ENCODE measurements at regions not wholly inside any gene's neighbourhood (a gene's known extent, or its start where the extent isn't known, plus 50 kb on each side); places are given as distances from the start of the nearest gene placed in this dataset.

GRCh38 chrX:137999071-137999470, 433.1 kb downstream of the ZIC3 start:
- Mint-ChIP-seq H3K4me3 (no peak overlapping the region), H3K27ac (no peak overlapping the region), H3K9me3 (no peaks in the 10 kb centered on the region), H3K27me3 (no peaks in the 10 kb centered on the region), H3K36me3 (no peaks in the 10 kb centered on the region), H3K4me1 (no peaks in the 10 kb centered on the region)
- no peak for DNase-seq
- Histone ChIP-seq H3K9me3 (ENCODE audit: control insufficient read depth in 1 of 2, low read length in 2 of 2) (no peaks in the 10 kb centered on the region), H3K36me3 (ENCODE audit: insufficient read depth, low read length) (no peaks in the 10 kb centered on the region), H3K27ac (ENCODE audit: low read depth, low read length) (no peak overlapping the region), H3K4me1 (ENCODE audit: insufficient read depth, low read length) (no peaks in the 10 kb centered on the region), H3K4me3 (ENCODE audit: low read length in 2 of 2) (no peak overlapping the region), H3K27me3 (ENCODE audit: insufficient read depth, low read length) (no peaks in the 10 kb centered on the region)
- intact Hi-C loops (cut with micrococcal nuclease), result no loop called here
- ChIA-PET POLR2A (ENCODE audit: partially characterized antibody) (no interaction called here), CTCF (ENCODE audit: partially characterized antibody) (no interaction called here)

- no peaks in the 10 kb centered on the region for H3K27me3 ChIP-seq (ENCODE audit: insufficient read depth, low read length)
- no peaks in the 10 kb centered on the region for H3K9me3 ChIP-seq (ENCODE audit: control insufficient read depth in 1 of 2, low read length in 2 of 2)
- Mint-ChIP-seq H3K27ac (no peak overlapping the region), H3K9me3 (no peaks in the 10 kb centered on the region), H3K36me3 (no peaks in the 10 kb centered on the region), H3K27me3 (no peaks in the 10 kb centered on the region), H3K4me1 (no peaks in the 10 kb centered on the region), H3K4me3 (no peak overlapping the region)
- CTCF ChIA-PET (ENCODE audit: partially characterized antibody), result no interaction called here
- H3K27ac ChIP-seq (ENCODE audit: low read depth, low read length), result no peak overlapping the region
- intact Hi-C loops (cut with micrococcal nuclease), result no loop called here
- no peak overlapping the region for H3K4me3 ChIP-seq (ENCODE audit: low read length in 2 of 2)
- POLR2A ChIA-PET (ENCODE audit: partially characterized antibody), result no interaction called here
- no peak for DNase-seq
- no peaks in the 10 kb centered on the region for H3K4me1 ChIP-seq (ENCODE audit: insufficient read depth, low read length)
- no peaks in the 10 kb centered on the region for H3K36me3 ChIP-seq (ENCODE audit: insufficient read depth, low read length)
These were observed 433.6 kb downstream of the ZIC3 start for GRCh38 chrX:137999552-137999951.

- no peak for DNase-seq
- Histone ChIP-seq H3K4me3 (ENCODE audit: low read length in 2 of 2) (no peak overlapping the region), H3K27ac (ENCODE audit: low read depth, low read length) (no peak overlapping the region), H3K9me3 (ENCODE audit: control insufficient read depth in 1 of 2, low read length in 2 of 2) (no peaks in the 10 kb centered on the region), H3K4me1 (ENCODE audit: insufficient read depth, low read length) (no peaks in the 10 kb centered on the region), H3K27me3 (ENCODE audit: insufficient read depth, low read length) (no peaks in the 10 kb centered on the region), H3K36me3 (ENCODE audit: insufficient read depth, low read length) (no peaks in the 10 kb centered on the region)
- no peaks in the 10 kb centered on the region for H3K27me3 Mint-ChIP-seq
- ChIA-PET POLR2A (ENCODE audit: partially characterized antibody) (no interaction called here), CTCF (ENCODE audit: partially characterized antibody) (no interaction called here)
- H3K36me3 Mint-ChIP-seq, result no peaks in the 10 kb centered on the region
- H3K27ac Mint-ChIP-seq, result no peak overlapping the region
- intact Hi-C loops (cut with micrococcal nuclease), result no loop called here
- no peaks in the 10 kb centered on the region for H3K4me1 Mint-ChIP-seq
- no peak overlapping the region for H3K4me3 Mint-ChIP-seq
- no peaks in the 10 kb centered on the region for H3K9me3 Mint-ChIP-seq
These were observed 435.3 kb downstream of the ZIC3 start for GRCh38 chrX:138001226-138001625.

- H3K36me3 Mint-ChIP-seq, result no peaks in the 10 kb centered on the region
- Histone ChIP-seq H3K4me1 (ENCODE audit: insufficient read depth, low read length) (no peaks in the 10 kb centered on the region), H3K36me3 (ENCODE audit: insufficient read depth, low read length) (no peaks in the 10 kb centered on the region), H3K27ac (ENCODE audit: low read depth, low read length) (no peak overlapping the region), H3K27me3 (ENCODE audit: insufficient read depth, low read length) (no peaks in the 10 kb centered on the region), H3K4me3 (ENCODE audit: low read length in 2 of 2) (no peak overlapping the region), H3K9me3 (ENCODE audit: control insufficient read depth in 1 of 2, low read length in 2 of 2) (no peaks in the 10 kb centered on the region)
- ChIA-PET CTCF (ENCODE audit: partially characterized antibody) (no interaction called here), POLR2A (ENCODE audit: partially characterized antibody) (no interaction called here)
- H3K9me3 Mint-ChIP-seq, result peaks cover 0 to 3% (median 0%) of the 10 kb centered on the region in 8 donors
- H3K27me3 Mint-ChIP-seq, result no peaks in the 10 kb centered on the region
- intact Hi-C loops (cut with micrococcal nuclease), result no loop called here
- no peak overlapping the region for H3K4me3 Mint-ChIP-seq
- H3K4me1 Mint-ChIP-seq, result no peaks in the 10 kb centered on the region
- DNase-seq, result no peak
- H3K27ac Mint-ChIP-seq, result no peak overlapping the region
These were observed 440.3 kb downstream of the ZIC3 start for GRCh38 chrX:138006180-138006579.

GRCh38 chrX:138008281-138008680, 442.4 kb downstream of the ZIC3 start:
- no peaks in the 10 kb centered on the region for H3K4me1 ChIP-seq (ENCODE audit: insufficient read depth, low read length)
- H3K9me3 Mint-ChIP-seq, result peaks cover 0 to 3% (median 0%) of the 10 kb centered on the region in 8 donors

GRCh38 chrX:138011468-138011867, 445.5 kb downstream of the ZIC3 start:
- no peaks in the 10 kb centered on the region for H3K36me3 ChIP-seq (ENCODE audit: insufficient read depth, low read length)
- Mint-ChIP-seq H3K4me3 (no peak overlapping the region), H3K4me1 (no peaks in the 10 kb centered on the region), H3K27ac (no peak overlapping the region), H3K9me3 (peaks cover 0 to 3% (median 0%) of the 10 kb centered on the region in 8 donors), H3K36me3 (no peaks in the 10 kb centered on the region), H3K27me3 (no peaks in the 10 kb centered on the region)
- no peak overlapping the region for H3K27ac ChIP-seq (ENCODE audit: low read depth, low read length)
- no peaks in the 10 kb centered on the region for H3K4me1 ChIP-seq (ENCODE audit: insufficient read depth, low read length)
- no peak for DNase-seq
- H3K27me3 ChIP-seq (ENCODE audit: insufficient read depth, low read length), result no peaks in the 10 kb centered on the region
- H3K9me3 ChIP-seq (ENCODE audit: control insufficient read depth in 1 of 2, low read length in 2 of 2), result no peaks in the 10 kb centered on the region
- ChIA-PET POLR2A (ENCODE audit: partially characterized antibody) (no interaction called here), CTCF (ENCODE audit: partially characterized antibody) (no interaction called here)
- no peak overlapping the region for H3K4me3 ChIP-seq (ENCODE audit: low read length in 2 of 2)
- intact Hi-C loops (cut with micrococcal nuclease), result no loop called here

More at GRCh38 chrX:138008281-138008680, 442.4 kb downstream of the ZIC3 start:
- Histone ChIP-seq H3K4me3 (ENCODE audit: low read length in 2 of 2) (no peak overlapping the region), H3K27me3 (ENCODE audit: insufficient read depth, low read length) (no peaks in the 10 kb centered on the region), H3K27ac (ENCODE audit: low read depth, low read length) (no peak overlapping the region), H3K9me3 (ENCODE audit: control insufficient read depth in 1 of 2, low read length in 2 of 2) (no peaks in the 10 kb centered on the region), H3K36me3 (ENCODE audit: insufficient read depth, low read length) (no peaks in the 10 kb centered on the region)
- H3K27ac Mint-ChIP-seq, result no peak overlapping the region
- ChIA-PET CTCF (ENCODE audit: partially characterized antibody) (no interaction called here), POLR2A (ENCODE audit: partially characterized antibody) (no interaction called here)
- no peak overlapping the region for H3K4me3 Mint-ChIP-seq
- no peaks in the 10 kb centered on the region for H3K4me1 Mint-ChIP-seq
- no peak for DNase-seq
- intact Hi-C loops (cut with micrococcal nuclease), result no loop called here
- no peaks in the 10 kb centered on the region for H3K27me3 Mint-ChIP-seq
- H3K36me3 Mint-ChIP-seq, result no peaks in the 10 kb centered on the region

GRCh38 chrX:138014577-138014976, 448.6 kb downstream of the ZIC3 start:
- H3K9me3 ChIP-seq (ENCODE audit: control insufficient read depth in 1 of 2, low read length in 2 of 2), result no peaks in the 10 kb centered on the region
- intact Hi-C loops (cut with micrococcal nuclease), result no loop called here
- Mint-ChIP-seq H3K27me3 (no peaks in the 10 kb centered on the region), H3K4me1 (no peaks in the 10 kb centered on the region), H3K4me3 (no peak overlapping the region), H3K36me3 (no peaks in the 10 kb centered on the region), H3K27ac (no peak overlapping the region), H3K9me3 (peaks cover 0 to 3% (median 0%) of the 10 kb centered on the region in 8 donors)
- H3K4me3 ChIP-seq (ENCODE audit: low read length in 2 of 2), result no peak overlapping the region
- CTCF ChIA-PET (ENCODE audit: partially characterized antibody), result no interaction called here
- no peaks in the 10 kb centered on the region for H3K27me3 ChIP-seq (ENCODE audit: insufficient read depth, low read length)
- no peaks in the 10 kb centered on the region for H3K36me3 ChIP-seq (ENCODE audit: insufficient read depth, low read length)
- POLR2A ChIA-PET (ENCODE audit: partially characterized antibody), result no interaction called here
- no peak overlapping the region for H3K27ac ChIP-seq (ENCODE audit: low read depth, low read length)
- H3K4me1 ChIP-seq (ENCODE audit: insufficient read depth, low read length), result no peaks in the 10 kb centered on the region
- no peak for DNase-seq

- H3K27ac Mint-ChIP-seq, result no peak overlapping the region
- ChIA-PET POLR2A (ENCODE audit: partially characterized antibody) (no interaction called here), CTCF (ENCODE audit: partially characterized antibody) (no interaction called here)
- Histone ChIP-seq H3K36me3 (ENCODE audit: insufficient read depth, low read length) (no peaks in the 10 kb centered on the region), H3K4me1 (ENCODE audit: insufficient read depth, low read length) (no peaks in the 10 kb centered on the region), H3K4me3 (ENCODE audit: low read length in 2 of 2) (no peak overlapping the region), H3K27me3 (ENCODE audit: insufficient read depth, low read length) (no peaks in the 10 kb centered on the region), H3K27ac (ENCODE audit: low read depth, low read length) (no peak overlapping the region), H3K9me3 (ENCODE audit: control insufficient read depth in 1 of 2, low read length in 2 of 2) (no peaks in the 10 kb centered on the region)
- H3K36me3 Mint-ChIP-seq, result no peaks in the 10 kb centered on the region
- no peaks in the 10 kb centered on the region for H3K9me3 Mint-ChIP-seq
- intact Hi-C loops (cut with micrococcal nuclease), result no loop called here
- no peaks in the 10 kb centered on the region for H3K27me3 Mint-ChIP-seq
- no peaks in the 10 kb centered on the region for H3K4me1 Mint-ChIP-seq
- no peak for DNase-seq
- H3K4me3 Mint-ChIP-seq, result no peak overlapping the region
These were observed 452.3 kb downstream of the ZIC3 start for GRCh38 chrX:138018145-138018799.
